ENCODE measurements at regions not wholly inside any gene's neighbourhood (a gene's known extent, or its start where the extent isn't known, plus 50 kb on each side); places are given as distances from the start of the nearest gene placed in this dataset.

GRCh38 chr13:50766695-50767094 lies 76.8 kb downstream of the DLEU7 start:
- TF ChIP-seq GATA2 (IDR thresholded peaks at IDR 0.05; ENCODE audit: low read depth, low read length) (no peak), GATA3 (IDR thresholded peaks at IDR 0.05; ENCODE audit: low read depth, low read length) (no peak)

Measured in SH-SY5Y (cell line).